ENCODE measurements at regions not wholly inside any gene's neighbourhood (a gene's known extent, or its start where the extent isn't known, plus 50 kb on each side); places are given as distances from the start of the nearest gene placed in this dataset.

- TF ChIP-seq CTCF (IDR thresholded peaks at IDR 0.05) = no peak
- TF ChIP-seq POLR2A (IDR thresholded peaks at IDR 0.05) = no peak
Observed at GRCh38 chr3:177973241-177973840, 562.9 kb upstream of the KCNMB2 start.

Data from heart left ventricle (tissue), 13 donors.